ENCODE measurements at regions not wholly inside any gene's neighbourhood (a gene's known extent, or its start where the extent isn't known, plus 50 kb on each side); places are given as distances from the start of the nearest gene placed in this dataset.

DNA sequence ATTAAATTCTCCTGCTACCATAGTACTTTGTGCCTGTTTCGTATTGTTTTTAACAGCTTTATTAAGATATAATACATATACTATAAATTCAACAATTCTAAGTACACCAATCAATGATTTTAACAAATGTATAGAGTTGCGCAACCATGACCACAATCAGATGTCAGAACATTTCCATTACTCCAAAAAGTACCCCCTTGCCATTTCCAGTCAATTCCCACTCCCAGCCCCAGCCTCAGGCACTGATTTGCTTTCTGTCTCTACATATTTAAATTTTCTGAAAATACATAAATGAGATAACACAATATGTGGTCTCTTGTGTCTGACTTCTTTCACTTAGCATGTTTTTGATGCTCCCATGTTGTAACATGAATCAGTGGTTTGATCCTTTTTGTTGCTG lies 193.9 kb downstream of the FIGN start:
- Mint-ChIP-seq H3K4me1 (no peaks in the 10 kb centered on the region), H3K36me3 (ENCODE audit: low read depth) (no peaks in the 10 kb centered on the region), H3K27ac (no peak overlapping the region), H3K4me3 (no peak overlapping the region), H3K27me3 (no peaks in the 10 kb centered on the region)
- H3K9me3 ChIP-seq (ENCODE audit: control insufficient read depth, low read length, poor library complexity, severe bottlenecking), result no peaks in the 10 kb centered on the region
- no peak for ATAC-seq
- no peak for DNase-seq

DNA sequence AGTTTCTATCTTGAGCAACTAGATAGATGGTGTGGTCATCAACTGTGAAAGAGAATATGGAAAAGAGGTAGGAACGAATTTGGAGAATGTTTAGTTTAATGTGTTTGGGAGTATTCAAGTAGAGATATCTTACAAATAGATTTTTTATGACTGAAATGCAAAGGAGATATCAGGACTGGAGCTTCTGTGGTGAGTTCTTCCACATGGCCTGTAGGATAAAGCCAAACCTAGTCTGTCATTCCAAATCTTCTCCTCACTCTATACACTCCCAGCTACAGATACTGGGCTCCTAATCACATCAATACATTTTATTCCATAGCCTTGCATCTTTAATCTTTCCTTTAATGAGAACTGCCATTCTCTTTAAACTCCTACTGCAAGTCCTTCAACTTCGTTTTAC lies 194.3 kb downstream of the FIGN start:
- DNase-seq (no peak), ATAC-seq (no peak)
- Mint-ChIP-seq H3K27ac (no peak overlapping the region), H3K4me3 (no peak overlapping the region), H3K36me3 (ENCODE audit: low read depth) (no peaks in the 10 kb centered on the region), H3K27me3 (no peaks in the 10 kb centered on the region), H3K4me1 (no peaks in the 10 kb centered on the region)
- H3K9me3 ChIP-seq (ENCODE audit: control insufficient read depth, low read length, poor library complexity, severe bottlenecking), result no peaks in the 10 kb centered on the region

DNA sequence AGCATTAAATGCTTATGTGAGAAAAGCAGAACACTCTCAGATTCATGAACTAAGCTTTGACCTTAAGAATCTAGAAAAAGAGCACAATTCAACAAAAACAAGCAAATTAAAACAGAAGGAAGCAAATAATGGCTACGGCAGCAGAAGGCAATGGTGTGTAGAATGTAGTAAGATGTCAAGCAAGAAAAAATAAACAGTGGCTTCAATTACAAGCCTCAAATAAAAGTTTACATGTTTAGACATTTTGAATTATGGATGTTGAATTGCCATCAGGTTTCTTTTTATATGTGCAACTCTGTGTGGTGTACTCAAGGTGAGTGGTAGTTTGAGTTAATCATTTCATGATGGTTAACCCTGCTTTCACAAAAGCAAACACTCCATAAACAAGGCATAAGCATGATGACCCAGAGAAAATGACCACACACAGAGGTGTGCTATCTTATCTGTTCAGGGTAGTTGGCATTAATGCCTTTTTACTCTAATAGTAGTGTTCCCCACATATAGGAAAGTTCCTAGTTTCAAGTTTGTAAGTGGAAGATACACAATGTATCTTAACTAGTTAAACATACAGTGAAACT lies 207.1 kb downstream of the FIGN start:
- Mint-ChIP-seq H3K36me3 (ENCODE audit: low read depth) (no peaks in the 10 kb centered on the region), H3K27me3 (no peaks in the 10 kb centered on the region), H3K4me3 (no peak overlapping the region), H3K4me1 (no peaks in the 10 kb centered on the region), H3K27ac (no peak overlapping the region)
- H3K9me3 ChIP-seq (ENCODE audit: control insufficient read depth, low read length, poor library complexity, severe bottlenecking), result no peaks in the 10 kb centered on the region
- no peak for ATAC-seq
- no peak for DNase-seq

DNA sequence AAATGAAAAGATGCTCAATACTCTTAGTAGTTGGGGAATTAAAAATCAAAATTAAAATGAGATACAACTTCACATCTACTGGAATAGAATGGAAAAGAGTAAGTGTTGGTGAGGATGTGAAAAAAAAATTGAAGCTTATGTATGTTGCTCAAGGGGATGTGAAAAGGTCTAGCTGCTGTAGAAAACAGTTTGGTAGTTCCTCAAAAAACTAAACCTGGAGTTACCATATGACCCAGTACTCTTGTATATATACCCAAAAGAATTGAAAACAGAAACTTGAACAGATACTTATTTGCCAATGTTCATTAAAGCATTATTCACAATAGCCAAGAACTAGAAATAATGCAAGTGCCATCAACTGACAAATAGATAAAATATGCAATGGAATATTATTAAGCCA lies 208.4 kb downstream of the FIGN start:
- Mint-ChIP-seq H3K27ac (no peak overlapping the region), H3K36me3 (ENCODE audit: low read depth) (no peaks in the 10 kb centered on the region), H3K4me3 (no peak overlapping the region), H3K27me3 (no peaks in the 10 kb centered on the region), H3K4me1 (no peaks in the 10 kb centered on the region)
- ATAC-seq (no peak), DNase-seq (no peak)
- H3K9me3 ChIP-seq (ENCODE audit: control insufficient read depth, low read length, poor library complexity, severe bottlenecking), result no peaks in the 10 kb centered on the region

- no peak for DNase-seq
- Mint-ChIP-seq H3K4me3 (no peak overlapping the region), H3K27ac (no peak overlapping the region), H3K36me3 (ENCODE audit: low read depth) (no peaks in the 10 kb centered on the region), H3K4me1 (no peaks in the 10 kb centered on the region), H3K27me3 (no peaks in the 10 kb centered on the region)
- peaks cover 3% of the 10 kb centered on the region for H3K9me3 ChIP-seq (ENCODE audit: control insufficient read depth, low read length, poor library complexity, severe bottlenecking)
- ATAC-seq, result no peak
Observed at GRCh38 chr2:163518762-163519161, 217.0 kb downstream of the FIGN start.

DNA sequence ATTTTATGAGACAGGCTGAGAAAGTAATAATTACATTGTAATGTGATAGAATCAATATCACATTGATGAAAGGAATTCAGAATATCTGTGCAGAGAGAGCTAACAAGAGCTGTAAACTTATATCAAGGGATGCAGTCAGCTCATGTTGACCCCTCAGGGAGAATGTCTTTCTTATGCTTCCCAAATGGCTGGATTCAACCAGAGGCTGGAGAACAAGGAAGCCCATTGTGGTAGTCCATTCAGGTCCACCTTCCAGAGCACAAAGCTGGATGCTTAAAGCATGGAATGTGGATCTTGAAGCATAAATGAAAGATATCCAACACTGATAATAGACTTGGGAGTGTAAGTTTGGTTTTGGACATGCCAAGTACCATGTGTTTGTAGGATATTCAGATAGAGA lies 220.0 kb downstream of the FIGN start:
- no peaks in the 10 kb centered on the region for H3K4me1 Mint-ChIP-seq
- no peak for ATAC-seq
- DNase-seq, result no peak
- no peak overlapping the region for H3K27ac Mint-ChIP-seq
- H3K36me3 Mint-ChIP-seq (ENCODE audit: low read depth), result no peaks in the 10 kb centered on the region
- no peaks in the 10 kb centered on the region for H3K27me3 Mint-ChIP-seq
- H3K9me3 ChIP-seq (ENCODE audit: control insufficient read depth, low read length, poor library complexity, severe bottlenecking), result no peaks in the 10 kb centered on the region
- H3K4me3 Mint-ChIP-seq, result no peak overlapping the region

- Mint-ChIP-seq H3K4me3 (no peak overlapping the region), H3K27ac (no peak overlapping the region), H3K4me1 (no peaks in the 10 kb centered on the region), H3K27me3 (no peaks in the 10 kb centered on the region), H3K36me3 (ENCODE audit: low read depth) (no peaks in the 10 kb centered on the region)
- DNase-seq (no peak), ATAC-seq (no peak)
- no peaks in the 10 kb centered on the region for H3K9me3 ChIP-seq (ENCODE audit: control insufficient read depth, low read length, poor library complexity, severe bottlenecking)
Observed at GRCh38 chr2:163505281-163505680, 230.5 kb downstream of the FIGN start.

- DNase-seq (no peak), ATAC-seq (no peak)
- Mint-ChIP-seq H3K27me3 (no peaks in the 10 kb centered on the region), H3K4me1 (no peaks in the 10 kb centered on the region), H3K36me3 (ENCODE audit: low read depth) (no peaks in the 10 kb centered on the region), H3K27ac (no peak overlapping the region), H3K4me3 (no peak overlapping the region)
- no peaks in the 10 kb centered on the region for H3K9me3 ChIP-seq (ENCODE audit: control insufficient read depth, low read length, poor library complexity, severe bottlenecking)
Observed at GRCh38 chr2:163493359-163494298, 242.2 kb downstream of the FIGN start.

DNA sequence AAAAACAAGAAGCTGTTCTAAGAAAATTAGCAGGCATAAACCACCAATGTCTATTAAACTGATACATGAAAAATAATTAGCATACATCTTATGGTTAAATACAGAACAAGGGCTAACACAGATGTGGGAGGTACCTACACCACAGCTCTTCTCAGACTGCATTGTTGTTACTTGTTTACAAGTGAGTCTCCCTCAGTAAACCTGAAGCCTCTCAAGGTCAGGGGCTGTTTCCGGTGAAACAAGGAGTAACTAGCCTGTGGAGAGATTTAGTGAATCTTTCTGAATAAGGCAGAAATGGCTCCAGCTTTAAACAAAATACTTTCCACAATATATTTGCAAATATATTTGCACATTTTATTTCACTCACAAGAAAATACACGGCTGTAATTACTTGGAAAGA lies 244.0 kb downstream of the FIGN start:
- Mint-ChIP-seq H3K4me3 (no peak overlapping the region), H3K27me3 (no peaks in the 10 kb centered on the region), H3K27ac (no peak overlapping the region), H3K36me3 (ENCODE audit: low read depth) (no peaks in the 10 kb centered on the region), H3K4me1 (no peaks in the 10 kb centered on the region)
- ATAC-seq (no peak), DNase-seq (no peak)
- H3K9me3 ChIP-seq (ENCODE audit: control insufficient read depth, low read length, poor library complexity, severe bottlenecking), result peaks cover 2% of the 10 kb centered on the region

DNA sequence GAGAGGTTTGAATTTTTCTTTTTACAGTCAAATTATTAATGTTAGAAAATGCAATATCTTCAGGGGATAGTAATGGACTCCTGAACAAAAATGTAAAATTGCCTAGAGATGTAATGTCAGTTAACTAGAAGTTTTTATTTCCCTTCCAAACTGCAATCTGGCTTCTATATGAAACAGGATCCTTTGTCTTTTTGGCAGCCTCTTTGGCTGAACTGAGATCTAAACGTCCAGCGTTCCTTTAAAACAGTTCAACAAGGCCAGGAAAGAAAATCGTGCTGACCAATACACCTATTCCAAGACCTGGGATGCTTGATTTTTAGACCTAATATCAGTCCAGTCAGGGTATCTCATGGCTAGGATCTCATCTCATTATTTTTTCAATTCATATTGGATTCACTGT lies 245.5 kb downstream of the FIGN start:
- peaks cover 2% of the 10 kb centered on the region for H3K9me3 ChIP-seq (ENCODE audit: control insufficient read depth, low read length, poor library complexity, severe bottlenecking)
- DNase-seq, result no peak
- no peaks in the 10 kb centered on the region for H3K27me3 Mint-ChIP-seq
- no peaks in the 10 kb centered on the region for H3K36me3 Mint-ChIP-seq (ENCODE audit: low read depth)
- H3K4me1 Mint-ChIP-seq, result no peaks in the 10 kb centered on the region
- no peak for ATAC-seq
- H3K4me3 Mint-ChIP-seq, result no peak overlapping the region
- H3K27ac Mint-ChIP-seq, result no peak overlapping the region

- no peak for DNase-seq
- Mint-ChIP-seq H3K4me3 (no peak overlapping the region), H3K27ac (no peak overlapping the region), H3K36me3 (ENCODE audit: low read depth) (no peaks in the 10 kb centered on the region), H3K27me3 (no peaks in the 10 kb centered on the region), H3K4me1 (no peaks in the 10 kb centered on the region)
- ATAC-seq, result no peak
- H3K9me3 ChIP-seq (ENCODE audit: control insufficient read depth, low read length, poor library complexity, severe bottlenecking), result no peaks in the 10 kb centered on the region
Observed at GRCh38 chr2:163481515-163481914, 254.3 kb downstream of the FIGN start.

GRCh38 chr2:163479599-163479998 lies 256.2 kb downstream of the FIGN start:
- H3K9me3 ChIP-seq (ENCODE audit: control insufficient read depth, low read length, poor library complexity, severe bottlenecking), result no peaks in the 10 kb centered on the region
- H3K36me3 Mint-ChIP-seq (ENCODE audit: low read depth), result no peaks in the 10 kb centered on the region
- H3K4me1 Mint-ChIP-seq, result no peaks in the 10 kb centered on the region
- H3K4me3 Mint-ChIP-seq, result no peak overlapping the region
- DNase-seq (no peak), ATAC-seq (no peak)
- H3K27me3 Mint-ChIP-seq, result no peaks in the 10 kb centered on the region
- no peak overlapping the region for H3K27ac Mint-ChIP-seq

DNA sequence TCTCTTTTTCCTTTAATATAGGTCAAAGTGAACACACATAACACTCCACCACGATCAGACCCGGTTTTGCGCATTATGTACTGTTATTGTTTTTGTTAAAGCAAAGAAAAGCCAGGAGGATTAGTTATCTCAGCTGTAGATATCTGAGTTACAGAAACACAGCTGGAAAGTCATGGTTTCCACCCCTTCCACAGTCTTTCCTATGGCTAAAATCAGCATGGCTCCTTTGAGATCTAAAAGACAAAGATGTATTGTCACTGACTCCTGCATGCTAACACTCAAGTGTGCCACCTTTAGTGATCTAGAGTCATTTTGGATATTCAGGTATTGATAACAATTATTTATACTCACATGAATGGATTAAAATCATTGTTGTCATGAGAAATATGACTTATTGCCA lies 260.0 kb downstream of the FIGN start:
- Mint-ChIP-seq H3K27me3 (no peaks in the 10 kb centered on the region), H3K4me1 (no peaks in the 10 kb centered on the region), H3K36me3 (ENCODE audit: low read depth) (no peaks in the 10 kb centered on the region), H3K4me3 (no peak overlapping the region), H3K27ac (no peak overlapping the region)
- DNase-seq (no peak), ATAC-seq (no peak)
- no peaks in the 10 kb centered on the region for H3K9me3 ChIP-seq (ENCODE audit: control insufficient read depth, low read length, poor library complexity, severe bottlenecking)

DNA sequence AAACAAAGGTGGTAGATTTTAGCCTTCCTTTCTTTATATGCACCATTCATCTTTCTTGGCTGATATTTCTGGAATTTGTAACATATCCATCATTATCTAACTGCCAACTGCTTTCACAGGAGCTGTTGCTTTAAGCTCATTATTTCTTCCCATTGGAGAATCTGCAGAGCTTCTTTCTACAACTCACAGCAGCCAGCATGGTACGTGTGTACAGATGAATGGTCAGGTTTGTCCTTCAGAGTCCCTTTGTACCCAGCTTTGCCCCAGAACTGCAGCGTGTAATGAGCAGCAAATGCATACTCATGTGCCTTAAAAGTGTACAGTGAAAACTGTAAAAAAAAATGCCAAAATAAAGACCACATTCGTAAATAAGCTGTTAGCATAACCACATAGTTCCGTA lies 260.9 kb downstream of the FIGN start:
- Mint-ChIP-seq H3K27ac (no peak overlapping the region), H3K27me3 (no peaks in the 10 kb centered on the region), H3K4me1 (no peaks in the 10 kb centered on the region), H3K4me3 (no peak overlapping the region), H3K36me3 (ENCODE audit: low read depth) (no peaks in the 10 kb centered on the region)
- DNase-seq (no peak), ATAC-seq (no peak)
- H3K9me3 ChIP-seq (ENCODE audit: control insufficient read depth, low read length, poor library complexity, severe bottlenecking), result no peaks in the 10 kb centered on the region

Data from T-helper 17 cell (primary cell).